CD14-positive monocyte (primary cell): ENCODE measurements at regions not wholly inside any gene's neighbourhood (a gene's known extent, or its start where the extent isn't known, plus 50 kb on each side); places are given as distances from the start of the nearest gene placed in this dataset.

ENCODE experiments used
- DNase-seq, 3 donors: peaks; one replicate each; pipeline ENCODE4 v3.0.0-alpha.2; 2011 to 2022
- H2AFZ ChIP-seq: 2 replicates; pipeline ENCODE4 v1.6.0; 2012; ENCODE audit warnings: mild to moderate bottlenecking, low read depth, low read length, inconsistent platforms; ENCODE audit not compliant: insufficient read depth, poor library complexity, severe bottlenecking
- H3K27ac ChIP-seq, 2 donors: 1 replicate in 1 of 2; 2 replicates in 1 of 2; pipeline ENCODE4 v1.5.1; 2012 to 2013; ENCODE audit warnings: low read length in 2 of 2, control low read depth in 1 of 2, inconsistent platforms in 1 of 2, low read depth in 1 of 2, mild to moderate bottlenecking in 1 of 2
- H3K27me3 ChIP-seq, 2 donors: one replicate each; pipeline versions ENCODE4 v1.6.0 to v1.6.1; 2011 to 2013; ENCODE audit warnings: low read length in 2 of 2; ENCODE audit not compliant: control insufficient read depth in 2 of 2, insufficient read depth in 2 of 2
- H3K36me3 ChIP-seq, 2 donors: replicated peaks in 1 of 2; 1 replicate in 1 of 2; 2 replicates in 1 of 2; pipeline versions ENCODE4 v1.5.1 to v1.6.1; 2012 to 2013; ENCODE audit warnings: low read length in 2 of 2, control low read depth in 1 of 2, inconsistent platforms in 1 of 2, mild to moderate bottlenecking in 1 of 2; ENCODE audit not compliant: insufficient read depth in 2 of 2, control insufficient read depth in 1 of 2
- H3K4me1 ChIP-seq, 2 donors: 1 replicate in 1 of 2; 2 replicates in 1 of 2; pipeline versions ENCODE4 v1.5.1 to v1.6.1; 2012 to 2013; ENCODE audit warnings: low read length in 2 of 2, control low read depth in 1 of 2, inconsistent platforms in 1 of 2, mild to moderate bottlenecking in 1 of 2, moderate library complexity in 1 of 2; ENCODE audit not compliant: insufficient read depth in 2 of 2, control insufficient read depth in 1 of 2
- H3K4me2 ChIP-seq: replicated peaks from 2 replicates; pipeline ENCODE3; 2012; ENCODE audit warnings: low read length, moderate library complexity, mild to moderate bottlenecking; ENCODE audit not compliant: poor library complexity, severe bottlenecking; ENCODE audit errors: extremely low read depth
- H3K4me3 ChIP-seq, 3 experiments: fragments of 200-600 bp in 1 of 3; sonication (generic) in 1 of 3; replicated peaks in 1 of 3; 1 replicate in 2 of 3; 2 replicates in 1 of 3; pipeline ENCODE4 v1.5.1; 2011 to 2013; ENCODE audit warnings: low read length in 3 of 3, mild to moderate bottlenecking in 3 of 3, control low read depth in 2 of 3, low read depth in 2 of 3, inconsistent platforms in 1 of 3, moderate library complexity in 1 of 3
- H3K79me2 ChIP-seq: 2 replicates; pipeline ENCODE4 v1.6.0; 2012; ENCODE audit warnings: mild to moderate bottlenecking, control low read depth, inconsistent platforms, low read length, moderate library complexity; ENCODE audit not compliant: insufficient read depth
- H3K9ac ChIP-seq: 2 replicates; pipeline ENCODE4 v1.6.0; 2017; ENCODE audit warnings: low read length, mild to moderate bottlenecking; ENCODE audit not compliant: insufficient read depth, poor library complexity, severe bottlenecking
- H3K9me3 ChIP-seq, 2 donors: replicated peaks in 1 of 2; 1 replicate in 1 of 2; 2 replicates in 1 of 2; pipeline versions ENCODE4 v1.5.1 to v1.6.1; 2012 to 2013; ENCODE audit warnings: low read length in 2 of 2, control low read depth in 1 of 2; ENCODE audit not compliant: control insufficient read depth in 1 of 2, insufficient read depth in 1 of 2
- H4K20me1 ChIP-seq: 2 replicates; pipeline ENCODE4 v1.6.0; 2012; ENCODE audit warnings: mild to moderate bottlenecking, low read length, control low read depth, moderate library complexity; ENCODE audit not compliant: insufficient read depth
- H3K27ac Mint-ChIP-seq, 7 donors: one replicate each; pipeline ENCODE4 v1.8.0; 2020; ENCODE audit warnings: mild to moderate bottlenecking in 7 of 7, mixed read lengths in 7 of 7, moderate library complexity in 6 of 7, inconsistent platforms in 2 of 7
- H3K27me3 Mint-ChIP-seq, 3 donors: one replicate each; pipeline ENCODE4 v1.8.0; 2021 to 2022; ENCODE audit warnings: low read depth in 3 of 3, mild to moderate bottlenecking in 3 of 3, mixed read lengths in 3 of 3, moderate library complexity in 3 of 3, inconsistent platforms in 1 of 3
- H3K36me3 Mint-ChIP-seq, 2 donors: one replicate each; pipeline ENCODE4 v1.8.0; 2020; ENCODE audit warnings: mixed read lengths in 2 of 2, inconsistent platforms in 1 of 2, mild to moderate bottlenecking in 1 of 2
- H3K4me1 Mint-ChIP-seq: one replicate; pipeline ENCODE4 v1.8.0; 2020; ENCODE audit warnings: mild to moderate bottlenecking, mixed read lengths
- H3K4me3 Mint-ChIP-seq, 2 donors: one replicate each; pipeline ENCODE4 v1.8.0; 2020; ENCODE audit warnings: mild to moderate bottlenecking in 2 of 2, mixed read lengths in 2 of 2, moderate library complexity in 1 of 2
- H3K9me3 Mint-ChIP-seq, 7 donors: one replicate each; pipeline ENCODE4 v1.8.0; 2020 to 2022; ENCODE audit warnings: mixed read lengths in 7 of 7, mild to moderate bottlenecking in 6 of 7, moderate library complexity in 6 of 7, inconsistent platforms in 2 of 7
- WGBS: methylation state at CpG from one replicate; pipeline ENCODE4 v1.1.5; 2013; ENCODE audit warnings: missing lambda C conversion rate; ENCODE audit not compliant: insufficient coverage; 5-methylcytosine and 5-hydroxymethylcytosine counted together
- intact Hi-C, 2 donors: fragments of 100-400 bp; cut with micrococcal nuclease; formaldehyde crosslinking; loops; one replicate each; pipeline versions ENCODE4 v1.15.0 to v1.15.1; 2023
- TF ChIP-seq, protein P1 (sequence below): fragments of 200-600 bp; IDR thresholded peaks from one replicate; pipeline ENCODE4 v1.8.0; 2022; ENCODE audit warnings: antibody characterized with exemption, mild to moderate bottlenecking

- Histone ChIP-seq H4K20me1 (no peaks in the 10 kb centered on the region), H3K4me2 (no peak overlapping the region), H3K4me3 (no peak overlapping the region), H2AFZ (no peak overlapping the region), H3K27ac (no peak overlapping the region), H3K9me3 (no peaks in the 10 kb centered on the region), H3K4me1 (no peaks in the 10 kb centered on the region), H3K36me3 (no peaks in the 10 kb centered on the region), H3K27me3 (no peaks in the 10 kb centered on the region), H3K9ac (no peak overlapping the region), H3K79me2 (no peaks in the 10 kb centered on the region)
- no peak overlapping the region for H3K27ac Mint-ChIP-seq
- TF ChIP-seq, protein P1, sequence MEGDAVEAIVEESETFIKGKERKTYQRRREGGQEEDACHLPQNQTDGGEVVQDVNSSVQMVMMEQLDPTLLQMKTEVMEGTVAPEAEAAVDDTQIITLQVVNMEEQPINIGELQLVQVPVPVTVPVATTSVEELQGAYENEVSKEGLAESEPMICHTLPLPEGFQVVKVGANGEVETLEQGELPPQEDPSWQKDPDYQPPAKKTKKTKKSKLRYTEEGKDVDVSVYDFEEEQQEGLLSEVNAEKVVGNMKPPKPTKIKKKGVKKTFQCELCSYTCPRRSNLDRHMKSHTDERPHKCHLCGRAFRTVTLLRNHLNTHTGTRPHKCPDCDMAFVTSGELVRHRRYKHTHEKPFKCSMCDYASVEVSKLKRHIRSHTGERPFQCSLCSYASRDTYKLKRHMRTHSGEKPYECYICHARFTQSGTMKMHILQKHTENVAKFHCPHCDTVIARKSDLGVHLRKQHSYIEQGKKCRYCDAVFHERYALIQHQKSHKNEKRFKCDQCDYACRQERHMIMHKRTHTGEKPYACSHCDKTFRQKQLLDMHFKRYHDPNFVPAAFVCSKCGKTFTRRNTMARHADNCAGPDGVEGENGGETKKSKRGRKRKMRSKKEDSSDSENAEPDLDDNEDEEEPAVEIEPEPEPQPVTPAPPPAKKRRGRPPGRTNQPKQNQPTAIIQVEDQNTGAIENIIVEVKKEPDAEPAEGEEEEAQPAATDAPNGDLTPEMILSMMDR = no peak
- peaks cover 0 to 1% (median 0%) of the 10 kb centered on the region in 3 donors for H3K27me3 Mint-ChIP-seq
- intact Hi-C loops = no loop called here
- no peaks in the 10 kb centered on the region for H3K36me3 Mint-ChIP-seq
- no peak overlapping the region for H3K4me3 Mint-ChIP-seq
- no CpG with 5 or more reads among the region's 5 CpGs for WGBS
- H3K9me3 Mint-ChIP-seq = no peaks in the 10 kb centered on the region
- DNase-seq = no peak
- H3K4me1 Mint-ChIP-seq = no peaks in the 10 kb centered on the region
Observed at GRCh38 chr5:104172976-104173375, 610.4 kb upstream of the NUDT12 start.

DNA sequence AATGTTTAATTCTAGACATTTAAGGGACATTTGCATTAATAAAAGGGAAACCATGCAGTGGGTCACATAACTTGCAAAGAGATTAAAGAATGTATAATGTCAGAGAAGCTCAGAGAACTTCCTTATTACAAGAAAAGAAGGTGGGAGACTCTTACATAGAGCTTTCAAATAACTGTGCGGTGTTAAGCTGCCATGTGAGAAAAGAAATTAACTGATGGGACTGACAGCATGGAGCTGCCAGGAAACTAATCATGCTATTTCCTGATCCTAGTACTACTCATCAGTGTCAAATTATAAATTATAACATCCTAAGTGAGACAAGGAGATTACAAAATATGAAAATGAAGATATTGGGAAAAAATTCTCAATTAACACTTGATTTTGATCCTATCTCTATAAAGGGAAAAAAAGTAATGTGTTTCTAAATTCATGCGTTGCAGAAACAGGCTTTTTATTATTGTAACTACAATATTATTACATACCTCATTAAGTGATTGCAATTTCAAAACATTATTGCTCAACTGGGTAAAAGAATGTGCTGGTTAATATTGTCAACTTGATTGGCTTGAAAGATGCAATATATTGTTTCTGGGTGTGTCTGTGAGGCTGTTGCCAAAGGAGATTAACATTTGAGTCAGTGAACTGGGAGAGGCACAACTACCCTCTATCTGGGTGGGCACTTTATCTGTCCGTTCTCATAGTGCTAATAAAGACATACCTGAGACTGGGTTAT, 609.5 kb upstream of the NUDT12 start:
- intact Hi-C loops = no loop called here
- Mint-ChIP-seq H3K4me3 (no peak overlapping the region), H3K9me3 (no peaks in the 10 kb centered on the region), H3K27ac (no peak overlapping the region), H3K4me1 (no peaks in the 10 kb centered on the region), H3K27me3 (peaks cover 0 to 1% (median 0%) of the 10 kb centered on the region in 3 donors), H3K36me3 (no peaks in the 10 kb centered on the region)
- Histone ChIP-seq H3K9me3 (no peaks in the 10 kb centered on the region), H3K27ac (no peak overlapping the region), H3K4me3 (no peak overlapping the region), H3K4me1 (no peaks in the 10 kb centered on the region), H3K9ac (no peak overlapping the region), H4K20me1 (no peaks in the 10 kb centered on the region), H3K36me3 (no peaks in the 10 kb centered on the region), H3K79me2 (no peaks in the 10 kb centered on the region), H3K27me3 (no peaks in the 10 kb centered on the region), H3K4me2 (no peak overlapping the region), H2AFZ (no peak overlapping the region)
- no peak for DNase-seq
- no CpG with 5 or more reads among the region's 3 CpGs for WGBS
- TF ChIP-seq, protein P1 = no peak
